GM18909 (cell line): ENCODE measurements at regions not wholly inside any gene's neighbourhood (a gene's known extent, or its start where the extent isn't known, plus 50 kb on each side); places are given as distances from the start of the nearest gene placed in this dataset.

Source experiments
- ATAC-seq: cut with Tn5 transposase; IDR thresholded peaks from one replicate; pipeline ENCODE4 v1.9.1; 2021; ENCODE audit warnings: mild to moderate bottlenecking; ENCODE audit not compliant: unreplicated experiment, poor library complexity

- ATAC-seq: no peak
These were observed 550.2 kb downstream of the USP25 start for GRCh38 chr21:16279731-16280581.

- no peak for ATAC-seq
These were observed 550.9 kb downstream of the USP25 start for GRCh38 chr21:16280686-16281091.

GRCh38 chr21:16283516-16283915 is 553.7 kb downstream of the USP25 start:
- ATAC-seq: no peak

- ATAC-seq: no peak
These were observed 555.9 kb downstream of the USP25 start for GRCh38 chr21:16285605-16286126.

GRCh38 chr21:16287046-16287445 is 557.3 kb downstream of the USP25 start:
- no peak for ATAC-seq

- no peak for ATAC-seq
These were observed 561.5 kb downstream of the USP25 start for GRCh38 chr21:16291296-16291695.

- ATAC-seq: no peak
These were observed 564.3 kb downstream of the USP25 start for GRCh38 chr21:16294128-16294527.

- no peak for ATAC-seq
These were observed 573.1 kb downstream of the USP25 start for GRCh38 chr21:16302851-16303282.

GRCh38 chr21:16304174-16305095 is 574.7 kb downstream of the USP25 start:
- no peak for ATAC-seq

GRCh38 chr21:16305686-16306085 is 575.9 kb downstream of the USP25 start:
- ATAC-seq: no peak

- no peak for ATAC-seq
These were observed 577.5 kb downstream of the USP25 start for GRCh38 chr21:16307256-16307655.

- ATAC-seq: no peak
These were observed 578.5 kb downstream of the USP25 start for GRCh38 chr21:16308269-16308668.

- ATAC-seq: no peak
These were observed 579.6 kb downstream of the USP25 start for GRCh38 chr21:16309250-16309971.

- ATAC-seq: no peak
These were observed 580.4 kb downstream of the USP25 start for GRCh38 chr21:16310176-16310575.

GRCh38 chr21:16311229-16311628 is 581.4 kb downstream of the USP25 start:
- ATAC-seq: no peak

- no peak for ATAC-seq
These were observed 582.5 kb downstream of the USP25 start for GRCh38 chr21:16312321-16312720.

- ATAC-seq: no peak
These were observed 585.4 kb downstream of the USP25 start for GRCh38 chr21:16315223-16315622.

GRCh38 chr21:16318651-16319300 is 589.0 kb downstream of the USP25 start:
- no peak for ATAC-seq

GRCh38 chr21:16320110-16320509 is 590.3 kb downstream of the USP25 start:
- no peak for ATAC-seq

GRCh38 chr21:16322454-16322853 is 592.7 kb downstream of the USP25 start:
- ATAC-seq: no peak
